HG02623 (cell line): ENCODE measurements at regions not wholly inside any gene's neighbourhood (a gene's known extent, or its start where the extent isn't known, plus 50 kb on each side); places are given as distances from the start of the nearest gene placed in this dataset.
"Not testable (repeated sequence)": the region's sequence is repeated elsewhere in the genome, so short reads cannot be mapped to it uniquely, and the experiment has no call there.

Experiments used
- ATAC-seq: cut with Tn5 transposase; IDR thresholded peaks from one replicate; pipeline ENCODE4 v1.9.1; 2021; ENCODE audit warnings: moderate library complexity; ENCODE audit not compliant: unreplicated experiment

DNA sequence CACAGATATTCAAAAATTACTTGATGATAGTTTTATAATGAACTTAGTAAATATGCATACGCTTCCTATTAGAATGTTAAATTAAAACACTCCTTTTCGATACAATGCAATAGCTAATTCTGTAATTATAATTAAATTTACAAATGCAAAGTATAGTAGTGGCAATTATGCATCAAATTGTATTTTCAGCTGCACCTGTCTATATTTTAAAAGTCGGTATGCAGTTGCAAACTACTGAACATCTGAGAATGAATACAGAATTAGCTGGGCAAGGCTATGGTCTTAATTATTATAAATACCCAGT is 110.4 kb upstream of the ARHGAP42 start:
- no peak for ATAC-seq

- ATAC-seq, result no peak
Observed at GRCh38 chr11:100578831-100579311, 108.2 kb upstream of the ARHGAP42 start.

DNA sequence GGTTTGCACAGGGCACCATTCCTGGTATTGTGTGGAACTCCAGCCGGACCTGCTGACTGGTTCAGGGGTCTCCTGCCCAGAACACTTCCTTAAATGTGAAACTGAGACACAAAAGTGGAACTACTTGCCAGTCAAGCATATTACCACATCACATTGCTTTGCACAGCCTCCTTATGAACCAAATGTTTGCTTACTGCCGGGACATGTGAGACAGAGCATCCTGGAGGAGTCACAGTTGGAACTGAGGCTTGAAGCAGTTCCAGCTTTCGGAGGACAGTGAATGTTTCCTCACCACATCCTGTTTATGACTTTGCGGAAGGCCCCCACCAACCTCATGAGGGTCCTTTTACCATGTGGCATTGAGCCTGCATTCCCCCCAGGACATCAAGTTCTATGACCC is 105.8 kb upstream of the ARHGAP42 start:
- no peak for ATAC-seq

DNA sequence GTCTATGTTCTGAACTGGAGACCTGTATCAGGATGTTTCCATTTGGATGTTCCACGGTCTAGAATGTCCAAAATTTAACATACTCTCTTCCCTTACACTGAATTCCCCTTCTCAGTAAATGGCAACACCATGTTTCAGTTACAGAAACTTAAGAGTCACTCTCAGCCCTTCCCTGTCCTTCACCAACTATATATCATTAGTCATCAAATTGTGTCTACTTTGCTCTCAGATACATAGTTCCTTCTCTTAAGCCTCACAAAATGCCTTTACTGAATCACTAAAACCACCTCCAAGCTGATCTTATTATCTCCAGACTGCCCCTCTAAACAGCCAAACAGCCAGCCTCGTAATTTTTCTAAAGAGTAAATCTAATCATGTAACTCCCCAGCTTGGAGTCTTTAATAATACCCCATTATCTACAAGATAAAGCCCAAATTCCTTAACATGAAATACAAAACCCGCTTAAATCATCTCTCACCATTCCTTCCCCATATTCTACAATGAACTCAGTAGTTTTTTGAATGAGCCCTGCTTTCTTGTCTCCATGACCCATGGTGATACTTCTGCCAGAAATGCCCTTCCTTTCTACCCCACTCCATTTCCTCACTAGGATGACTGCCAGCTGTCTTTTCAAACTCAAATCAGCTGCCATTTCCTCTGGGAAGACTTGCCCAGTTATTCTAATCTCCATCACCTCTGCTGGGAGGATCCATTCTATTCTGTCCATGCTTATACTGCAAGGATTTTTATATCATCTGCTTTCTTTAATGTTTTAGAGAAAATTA is 102.7 kb upstream of the ARHGAP42 start:
- no peak for ATAC-seq

- no peak for ATAC-seq
Observed at GRCh38 chr11:100585728-100586127, 101.4 kb upstream of the ARHGAP42 start.

DNA sequence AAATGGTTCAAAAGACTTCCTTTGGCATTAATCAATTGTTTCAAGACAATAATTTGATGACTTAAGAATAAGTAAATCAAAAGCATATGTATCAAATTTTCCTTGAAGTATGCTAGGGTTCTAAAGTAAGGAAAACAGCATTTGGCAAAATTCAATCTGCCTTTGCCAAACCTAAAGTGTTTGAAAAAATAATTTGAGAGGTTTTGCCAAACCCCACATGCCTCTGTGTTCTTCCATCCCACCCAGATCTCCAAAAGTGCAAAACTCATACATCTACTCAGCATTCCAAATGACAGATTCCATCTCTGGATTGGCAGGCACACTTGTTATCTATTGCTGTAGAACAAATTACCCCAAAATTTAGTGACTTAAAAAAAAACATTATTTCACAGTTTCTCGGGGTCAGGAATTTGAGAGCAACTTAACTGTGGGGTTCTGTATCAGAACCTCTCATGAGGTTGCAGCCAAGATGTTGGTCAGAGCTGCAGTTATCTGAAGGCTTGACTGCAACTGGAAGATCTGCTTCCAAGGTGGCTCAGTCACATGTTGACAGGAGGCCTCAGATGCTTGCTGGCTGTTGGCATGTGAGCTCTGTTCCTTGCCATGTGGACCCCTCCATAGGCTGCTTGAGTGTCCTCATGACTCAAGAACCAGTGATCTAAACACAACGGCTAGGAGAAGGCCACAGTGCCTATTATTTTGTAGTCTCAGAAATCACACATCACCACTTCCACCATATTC is 100.6 kb upstream of the ARHGAP42 start:
- ATAC-seq, result no peak

DNA sequence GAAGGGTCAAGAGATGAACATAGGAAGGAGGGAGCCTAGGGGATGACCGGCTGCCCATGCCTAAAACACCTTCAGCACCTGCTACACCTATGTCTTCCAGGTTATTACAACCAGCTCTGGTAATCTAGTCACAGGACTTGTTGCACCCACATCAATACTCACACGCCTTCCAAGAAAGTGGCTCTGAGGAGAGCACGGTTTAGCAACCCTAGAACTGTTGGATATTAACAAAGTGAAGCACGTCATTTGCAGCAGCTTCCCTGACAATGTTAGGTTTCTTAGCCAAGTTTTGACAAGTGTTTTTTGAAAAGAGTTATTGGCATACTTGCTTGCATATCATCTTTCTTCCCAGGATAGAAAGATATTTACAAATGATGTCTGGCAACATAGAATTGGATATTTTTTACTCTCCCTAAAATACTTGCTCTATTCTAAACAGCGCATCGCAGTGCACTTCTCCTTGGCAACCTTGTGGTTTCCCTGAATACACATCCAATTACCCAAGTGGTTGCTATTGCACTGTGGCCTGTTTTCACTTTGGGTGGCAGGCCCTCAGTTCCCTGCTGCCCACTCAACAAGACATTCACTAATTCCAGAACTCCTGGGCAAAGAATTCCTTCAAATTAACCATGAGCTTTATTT is 94.3 kb upstream of the ARHGAP42 start:
- ATAC-seq, result no peak

DNA sequence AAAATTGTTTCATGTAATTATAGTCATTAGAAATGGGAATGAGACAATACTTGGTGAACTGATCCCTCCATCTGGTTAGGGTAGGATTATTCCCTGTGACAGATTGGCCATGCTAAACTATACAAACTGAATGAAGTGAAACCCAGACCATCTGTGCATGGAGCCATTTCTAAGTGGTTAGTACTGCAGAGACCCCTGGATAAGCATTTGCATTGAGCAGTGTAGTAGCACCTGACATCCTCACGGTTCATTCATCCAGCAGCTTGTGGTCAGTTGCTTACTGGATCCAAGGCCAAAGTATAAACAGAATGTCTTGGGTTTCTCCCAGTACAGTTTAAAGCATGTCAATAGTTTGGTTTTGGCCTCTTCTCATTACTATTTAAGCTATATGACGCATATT is 93.8 kb upstream of the ARHGAP42 start:
- ATAC-seq, result no peak

GRCh38 chr11:100594320-100594719 is 92.8 kb upstream of the ARHGAP42 start:
- no peak for ATAC-seq

DNA sequence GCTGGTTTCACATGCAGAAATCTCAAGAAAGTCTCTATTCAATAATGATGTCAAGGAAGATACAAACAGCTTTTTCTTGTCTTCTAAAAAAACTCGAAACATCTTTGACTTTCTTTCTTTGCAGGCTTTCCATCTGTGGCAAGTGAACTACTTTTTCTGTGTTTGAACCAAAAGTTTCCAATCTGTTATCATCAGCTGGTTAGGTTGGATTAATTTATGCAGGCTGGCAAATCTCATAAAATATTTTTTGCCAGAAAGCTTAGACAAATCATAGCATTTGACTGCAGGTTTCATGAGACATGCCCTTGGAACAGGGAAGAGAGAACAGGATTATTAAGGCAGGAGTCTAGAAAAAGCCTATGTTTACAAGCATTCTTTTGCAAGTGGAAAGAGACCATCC is 86.1 kb upstream of the ARHGAP42 start:
- no peak for ATAC-seq

GRCh38 chr11:100602716-100603115 is 84.4 kb upstream of the ARHGAP42 start:
- ATAC-seq, result no peak

DNA sequence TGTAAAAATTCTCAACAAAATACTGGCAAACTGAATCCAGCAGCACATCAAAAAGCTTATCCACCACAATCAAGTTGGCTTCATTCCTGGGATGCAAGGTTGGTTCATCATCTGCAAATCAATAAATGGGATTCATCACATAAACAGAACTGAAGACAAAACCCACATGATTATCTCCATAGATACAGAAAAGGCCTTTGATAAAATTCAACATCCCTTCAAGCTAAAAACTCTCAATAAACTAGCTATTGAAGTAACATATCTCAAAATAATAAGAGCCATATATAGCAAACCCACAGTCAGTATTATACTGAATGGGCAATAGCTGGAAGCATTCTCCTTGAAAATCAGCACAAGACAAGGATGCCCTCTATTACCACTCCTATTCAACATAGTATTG is 79.3 kb upstream of the ARHGAP42 start:
- not testable (repeated sequence) for ATAC-seq

GRCh38 chr11:100612766-100613165 is 74.3 kb upstream of the ARHGAP42 start:
- peak; percentile 94 for ATAC-seq

GRCh38 chr11:100618914-100619313 is 68.2 kb upstream of the ARHGAP42 start:
- ATAC-seq, result no peak

DNA sequence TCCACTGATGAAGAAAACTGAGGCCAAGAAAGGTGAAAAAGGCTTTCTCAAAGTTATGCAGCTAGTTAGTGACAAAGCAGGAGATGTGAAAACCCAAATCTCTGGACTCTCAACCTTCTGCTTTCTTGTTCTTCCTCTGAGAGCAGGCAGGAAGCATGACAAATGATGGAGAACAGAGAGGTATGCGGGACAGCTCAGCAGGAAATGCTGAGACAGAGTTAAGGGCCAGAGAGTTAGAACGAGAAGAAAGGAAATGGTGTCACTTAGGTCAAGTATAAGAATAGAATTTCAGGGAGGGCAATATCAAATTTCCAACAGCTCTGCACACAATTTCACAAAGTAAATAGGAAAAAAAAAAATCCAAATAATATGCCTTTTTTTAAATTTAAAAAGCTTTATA is 67.6 kb upstream of the ARHGAP42 start:
- no peak for ATAC-seq

DNA sequence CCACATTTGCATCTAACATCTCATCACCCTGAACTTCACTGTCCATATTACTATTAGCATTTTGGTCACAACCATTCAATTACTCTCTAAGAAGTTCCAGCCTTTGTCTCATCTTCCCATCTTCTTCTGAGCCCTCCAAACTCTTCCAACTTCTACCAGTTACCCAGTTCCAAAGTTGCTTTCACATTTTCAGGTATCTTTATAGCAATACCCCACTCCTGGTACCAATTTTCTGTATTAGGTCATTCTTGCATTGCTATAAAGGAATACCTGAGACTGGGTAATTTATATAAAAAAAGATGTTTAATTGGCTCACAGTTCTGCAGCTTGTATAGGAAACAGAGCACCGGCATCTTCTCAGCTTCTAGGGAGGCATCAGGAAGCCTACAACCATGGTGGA is 64.7 kb upstream of the ARHGAP42 start:
- ATAC-seq, result no peak

DNA sequence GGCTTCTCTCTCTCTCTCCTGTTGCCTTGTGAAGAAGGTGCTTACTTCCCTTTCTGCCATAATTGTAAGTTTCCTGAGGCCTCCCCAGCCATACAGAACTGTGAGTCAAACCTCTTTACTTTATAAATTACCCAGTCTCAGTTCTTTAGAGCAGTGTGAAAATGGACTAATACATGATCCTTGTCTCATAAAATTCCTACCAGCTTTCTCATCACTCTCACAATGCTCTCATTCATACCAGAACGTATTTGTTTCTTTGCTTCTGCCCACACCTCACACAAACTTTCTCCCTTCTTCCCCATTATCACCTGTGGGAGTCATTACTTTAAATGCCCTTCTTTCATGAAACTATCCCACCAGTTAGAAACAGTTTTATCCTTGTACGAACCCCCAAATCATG is 62.7 kb upstream of the ARHGAP42 start:
- no peak for ATAC-seq

DNA sequence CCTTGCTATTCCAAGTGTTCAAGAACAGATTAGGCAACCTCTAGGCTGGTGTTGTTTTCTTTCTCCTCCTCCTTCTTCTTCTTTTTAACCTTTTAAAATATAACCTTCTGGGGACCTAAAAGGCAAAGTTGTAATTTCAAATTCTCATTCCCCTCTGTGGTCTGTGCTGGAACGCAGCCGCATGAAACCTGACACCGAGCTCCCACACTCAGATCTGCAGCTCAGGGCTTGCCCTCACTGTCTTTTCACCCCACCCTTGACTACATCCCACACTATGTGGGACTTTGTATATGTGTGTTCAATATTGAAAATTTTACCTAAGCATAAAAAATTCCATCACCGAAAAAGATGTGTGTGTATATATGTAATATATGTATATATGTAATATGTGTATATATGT is 62.0 kb upstream of the ARHGAP42 start:
- no peak for ATAC-seq

- ATAC-seq, result no peak
Observed at GRCh38 chr11:100629671-100630070, 57.4 kb upstream of the ARHGAP42 start.

- no peak for ATAC-seq
Observed at GRCh38 chr11:100630898-100631297, 56.2 kb upstream of the ARHGAP42 start.

- ATAC-seq, result no peak
Observed at GRCh38 chr11:100631316-100631715, 55.8 kb upstream of the ARHGAP42 start.

GRCh38 chr11:100632941-100633452 is 54.1 kb upstream of the ARHGAP42 start:
- no peak for ATAC-seq
